GM19328 (cell line): ENCODE measurements at regions not wholly inside any gene's neighbourhood (a gene's known extent, or its start where the extent isn't known, plus 50 kb on each side); places are given as distances from the start of the nearest gene placed in this dataset.
A peak's percentile ranks its signal among the peaks of the same experiment; 100 is the strongest.

Experiments used
- ATAC-seq: cut with Tn5 transposase; IDR thresholded peaks from one replicate; pipeline ENCODE4 v1.9.1; 2021; ENCODE audit warnings: mild to moderate bottlenecking, moderate library complexity; ENCODE audit not compliant: unreplicated experiment

- ATAC-seq: no peak
Observed at GRCh38 chr9:16025627-16026026, 472.8 kb downstream of the CCDC171 start.

- ATAC-seq: no peak
Observed at GRCh38 chr9:16026886-16027285, 474.0 kb downstream of the CCDC171 start.

- ATAC-seq: no peak
Observed at GRCh38 chr9:16028548-16028947, 475.7 kb downstream of the CCDC171 start.

GRCh38 chr9:16029046-16029615 is 476.3 kb downstream of the CCDC171 start:
- no peak for ATAC-seq

GRCh38 chr9:16029796-16030363 is 477.0 kb downstream of the CCDC171 start:
- no peak for ATAC-seq

- peak; percentile 89 for ATAC-seq
Observed at GRCh38 chr9:16030528-16031185, 477.8 kb downstream of the CCDC171 start.

- ATAC-seq: no peak
Observed at GRCh38 chr9:16031486-16031885, 478.6 kb downstream of the CCDC171 start.

- ATAC-seq: no peak
Observed at GRCh38 chr9:16031971-16032370, 479.1 kb downstream of the CCDC171 start.

- no peak for ATAC-seq
Observed at GRCh38 chr9:16032799-16033198, 480.0 kb downstream of the CCDC171 start.

GRCh38 chr9:16033253-16033652 is 480.4 kb downstream of the CCDC171 start:
- no peak for ATAC-seq

- no peak for ATAC-seq
Observed at GRCh38 chr9:16033921-16034691, 481.3 kb downstream of the CCDC171 start.

- no peak for ATAC-seq
Observed at GRCh38 chr9:16039218-16039987, 486.6 kb downstream of the CCDC171 start.

GRCh38 chr9:16039988-16040761 is 487.3 kb downstream of the CCDC171 start:
- no peak for ATAC-seq

GRCh38 chr9:16043756-16044578 is 491.1 kb downstream of the CCDC171 start:
- no peak for ATAC-seq

GRCh38 chr9:16044579-16044881 is 491.7 kb downstream of the CCDC171 start:
- ATAC-seq: no peak

GRCh38 chr9:16045651-16046280 is 492.9 kb downstream of the CCDC171 start:
- ATAC-seq: no peak

GRCh38 chr9:16046713-16047112 is 493.9 kb downstream of the CCDC171 start:
- no peak for ATAC-seq

- no peak for ATAC-seq
Observed at GRCh38 chr9:16048129-16048528, 495.3 kb downstream of the CCDC171 start.

GRCh38 chr9:16052146-16052545 is 499.3 kb downstream of the CCDC171 start:
- ATAC-seq: no peak
